KMS-11 (cell line): ENCODE measurements at regions not wholly inside any gene's neighbourhood (a gene's known extent, or its start where the extent isn't known, plus 50 kb on each side); places are given as distances from the start of the nearest gene placed in this dataset.

Experiments
- H2AFZ ChIP-seq: fragments of 200-600 bp; sonication (generic); 2 replicates; pipeline ENCODE4 v1.6.1; 2016; ENCODE audit warnings: antibody characterized with exemption, mixed run types, low read depth
- H3K27ac ChIP-seq: fragments of 200-600 bp; sonication (generic); 2 replicates; pipeline ENCODE4 v1.6.1; 2016; ENCODE audit warnings: mild to moderate bottlenecking, mixed run types
- H3K27me3 ChIP-seq: fragments of 200-600 bp; sonication (generic); 2 replicates; pipeline ENCODE4 v1.6.1; 2017; ENCODE audit warnings: mild to moderate bottlenecking, low read depth, mixed run types, moderate library complexity; ENCODE audit not compliant: insufficient read depth
- H3K36me3 ChIP-seq: fragments of 200-600 bp; sonication (generic); 2 replicates; pipeline ENCODE4 v1.6.1; 2017; ENCODE audit warnings: mild to moderate bottlenecking, mixed run types; ENCODE audit not compliant: insufficient read depth
- H3K4me1 ChIP-seq: fragments of 200-600 bp; sonication (generic); 2 replicates; pipeline ENCODE4 v1.6.1; 2016; ENCODE audit warnings: mild to moderate bottlenecking, low read depth, mixed run types; ENCODE audit not compliant: poor library complexity, severe bottlenecking
- H3K4me2 ChIP-seq: fragments of 200-600 bp; sonication (generic); 2 replicates; pipeline ENCODE4 v1.7.0; 2016; ENCODE audit warnings: mild to moderate bottlenecking, mixed run types
- H3K4me3 ChIP-seq: fragments of 200-600 bp; sonication (generic); IDR thresholded peaks from 2 replicates; pipeline ENCODE4 v1.6.1; 2017; ENCODE audit warnings: low read depth, low read length, mixed read lengths; ENCODE audit not compliant: insufficient read depth
- H3K79me2 ChIP-seq: fragments of 200-600 bp; sonication (generic); 2 replicates; pipeline ENCODE4 v1.6.1; 2016; ENCODE audit warnings: low read depth, mixed run types; ENCODE audit not compliant: insufficient read depth
- H3K9ac ChIP-seq: fragments of 200-600 bp; sonication (generic); 2 replicates; pipeline ENCODE4 v1.6.1; 2016; ENCODE audit warnings: mild to moderate bottlenecking, mixed run types
- H4K20me1 ChIP-seq: fragments of 200-600 bp; sonication (generic); 2 replicates; pipeline ENCODE4 v1.6.1; 2016; ENCODE audit warnings: mild to moderate bottlenecking, mixed run types; ENCODE audit not compliant: insufficient read depth
- CTCF ChIP-seq: fragments of 200-600 bp; sonication (generic); conservative IDR thresholded peaks from 2 replicates; pipeline ENCODE4 v1.6.1; 2017; ENCODE audit warnings: low read depth, mild to moderate bottlenecking, antibody characterized with exemption, low read length, moderate library complexity, mixed read lengths

DNA sequence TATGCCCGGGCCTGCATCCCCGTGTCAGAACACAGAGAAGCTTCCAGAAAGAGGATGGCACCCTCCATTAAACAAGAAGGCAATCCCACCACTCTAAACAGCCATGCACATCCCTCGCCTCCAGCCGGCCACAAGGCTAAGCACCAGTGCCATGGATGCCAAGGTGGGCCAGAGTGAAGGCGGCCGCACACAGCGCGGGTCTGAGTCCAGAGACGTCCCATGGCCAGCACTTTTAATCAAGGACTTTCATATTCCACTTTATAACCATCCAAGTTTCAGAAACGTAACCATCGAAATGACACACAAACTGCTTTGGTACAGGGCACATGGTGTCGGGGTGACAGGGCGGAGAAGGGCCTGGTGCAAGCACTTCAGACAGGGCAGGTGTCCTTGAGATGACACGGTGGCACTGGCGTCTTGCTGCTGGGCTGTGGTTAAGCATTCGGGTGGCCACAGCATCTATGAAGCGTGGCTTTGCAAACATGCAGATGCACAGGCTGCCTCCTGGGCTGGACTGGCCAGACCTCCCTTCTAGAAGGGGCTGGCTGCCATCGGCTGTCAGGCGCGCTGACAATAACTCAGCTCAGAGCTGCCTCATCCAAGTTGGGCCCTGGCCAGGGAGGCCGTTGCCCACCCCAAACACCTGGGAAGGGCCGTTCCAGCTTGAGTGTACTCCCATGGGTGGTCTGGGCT, 117.2 kb downstream of the RFLNA start:
- Histone ChIP-seq H3K4me1 (no peaks in the 10 kb centered on the region), H3K36me3 (no peaks in the 10 kb centered on the region), H3K4me3 (no peak overlapping the region), H4K20me1 (no peaks in the 10 kb centered on the region), H3K4me2 (no peak overlapping the region), H3K27me3 (no peaks in the 10 kb centered on the region), H3K79me2 (no peaks in the 10 kb centered on the region), H3K9ac (no peak overlapping the region), H2AFZ (no peak overlapping the region), H3K27ac (no peak overlapping the region)
- TF ChIP-seq CTCF: no peak

DNA sequence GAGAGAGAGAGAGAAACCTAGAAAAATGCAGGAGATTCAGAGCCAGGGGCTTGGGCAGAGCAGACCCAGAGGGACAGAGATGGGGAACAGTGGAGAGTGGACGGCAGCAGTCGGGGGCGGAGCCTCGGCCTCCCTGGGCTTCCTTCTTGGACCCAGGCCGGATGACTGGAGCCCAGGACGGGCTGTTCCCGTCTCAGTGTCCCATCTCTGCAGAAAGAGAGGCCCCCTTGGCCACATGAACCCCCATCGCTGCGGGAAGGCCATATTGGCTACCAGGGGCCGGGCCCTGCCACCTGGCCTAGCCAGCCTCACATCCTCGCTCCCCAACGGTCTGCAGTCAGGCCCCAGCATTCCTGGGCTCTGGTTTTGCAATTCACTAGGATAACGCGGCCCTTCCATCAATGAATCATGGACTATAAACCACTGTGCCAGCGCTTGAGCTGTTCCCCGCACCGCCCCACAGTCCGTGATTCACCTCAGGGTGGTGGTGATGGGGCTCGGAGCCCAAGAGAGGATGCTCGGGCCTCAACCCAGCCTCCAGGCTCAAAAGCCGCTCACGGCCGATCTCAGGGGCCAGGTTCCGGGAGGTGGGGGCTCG, 116.5 kb downstream of the RFLNA start:
- Histone ChIP-seq H3K27ac (no peak overlapping the region), H2AFZ (no peak overlapping the region), H3K79me2 (no peaks in the 10 kb centered on the region), H3K4me1 (no peaks in the 10 kb centered on the region), H3K27me3 (no peaks in the 10 kb centered on the region), H3K4me2 (no peak overlapping the region), H3K4me3 (no peak overlapping the region), H3K36me3 (no peaks in the 10 kb centered on the region), H3K9ac (no peak overlapping the region), H4K20me1 (no peaks in the 10 kb centered on the region)
- no peak for TF ChIP-seq CTCF

DNA sequence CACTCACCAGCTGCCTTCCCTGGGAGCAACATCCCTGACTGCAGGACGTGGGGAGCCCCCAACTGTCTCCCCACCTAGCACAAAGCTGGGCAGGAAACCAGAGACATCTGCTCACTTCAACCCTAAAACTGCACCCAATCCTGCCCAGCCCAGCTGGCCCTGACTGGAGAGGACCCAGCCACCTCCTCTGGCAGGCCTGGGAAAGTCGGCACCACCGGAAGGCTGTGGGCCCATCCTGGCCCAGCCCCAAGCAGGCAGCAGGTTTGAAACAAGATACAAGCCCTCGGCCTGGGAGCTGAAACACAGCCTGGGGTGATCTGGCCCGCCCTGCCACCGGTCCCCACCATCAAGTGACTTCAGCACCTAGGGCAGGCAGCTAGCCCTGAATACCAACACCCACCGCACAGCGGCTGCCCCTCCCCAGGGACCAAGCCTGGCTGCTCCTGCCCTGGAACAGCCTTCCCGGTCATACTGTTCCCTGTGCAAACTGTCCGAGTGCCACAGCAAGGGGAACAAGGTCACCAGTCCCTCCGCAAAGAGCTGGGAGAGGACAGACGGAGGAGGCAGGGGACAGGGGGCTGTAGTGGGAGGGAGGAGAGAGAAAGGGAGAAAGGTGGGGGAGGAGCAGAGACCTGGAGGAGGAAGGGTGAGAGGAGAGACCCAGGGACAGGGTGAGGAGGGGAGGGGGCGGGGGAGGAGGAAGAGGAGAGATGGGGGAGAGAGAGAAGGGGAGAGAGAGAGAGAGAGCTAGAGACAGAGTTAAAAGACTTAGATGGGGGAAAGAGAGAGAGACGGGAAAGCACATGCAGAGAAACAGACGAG, 115.7 kb downstream of the RFLNA start:
- no peak for TF ChIP-seq CTCF
- H2AFZ ChIP-seq: no peak overlapping the region
- no peak overlapping the region for H3K9ac ChIP-seq
- no peak overlapping the region for H3K4me2 ChIP-seq
- no peak overlapping the region for H3K27ac ChIP-seq
- H4K20me1 ChIP-seq: no peaks in the 10 kb centered on the region
- H3K4me3 ChIP-seq: no peak overlapping the region
- H3K36me3 ChIP-seq: no peaks in the 10 kb centered on the region
- H3K79me2 ChIP-seq: no peaks in the 10 kb centered on the region
- H3K27me3 ChIP-seq: no peaks in the 10 kb centered on the region
- H3K4me1 ChIP-seq: no peaks in the 10 kb centered on the region

- H3K27me3 ChIP-seq: no peaks in the 10 kb centered on the region
- no peaks in the 10 kb centered on the region for H4K20me1 ChIP-seq
- no peak overlapping the region for H3K4me3 ChIP-seq
- no peaks in the 10 kb centered on the region for H3K79me2 ChIP-seq
- H3K27ac ChIP-seq: no peak overlapping the region
- no peaks in the 10 kb centered on the region for H3K4me1 ChIP-seq
- TF ChIP-seq CTCF: no peak
- H2AFZ ChIP-seq: no peak overlapping the region
- H3K9ac ChIP-seq: no peak overlapping the region
- no peaks in the 10 kb centered on the region for H3K36me3 ChIP-seq
- H3K4me2 ChIP-seq: no peak overlapping the region
Measured at GRCh38 chr12:124408822-124409517, 114.1 kb downstream of the RFLNA start.
